ENCODE measurements at regions not wholly inside any gene's neighbourhood (a gene's known extent, or its start where the extent isn't known, plus 50 kb on each side); places are given as distances from the start of the nearest gene placed in this dataset.

DNA sequence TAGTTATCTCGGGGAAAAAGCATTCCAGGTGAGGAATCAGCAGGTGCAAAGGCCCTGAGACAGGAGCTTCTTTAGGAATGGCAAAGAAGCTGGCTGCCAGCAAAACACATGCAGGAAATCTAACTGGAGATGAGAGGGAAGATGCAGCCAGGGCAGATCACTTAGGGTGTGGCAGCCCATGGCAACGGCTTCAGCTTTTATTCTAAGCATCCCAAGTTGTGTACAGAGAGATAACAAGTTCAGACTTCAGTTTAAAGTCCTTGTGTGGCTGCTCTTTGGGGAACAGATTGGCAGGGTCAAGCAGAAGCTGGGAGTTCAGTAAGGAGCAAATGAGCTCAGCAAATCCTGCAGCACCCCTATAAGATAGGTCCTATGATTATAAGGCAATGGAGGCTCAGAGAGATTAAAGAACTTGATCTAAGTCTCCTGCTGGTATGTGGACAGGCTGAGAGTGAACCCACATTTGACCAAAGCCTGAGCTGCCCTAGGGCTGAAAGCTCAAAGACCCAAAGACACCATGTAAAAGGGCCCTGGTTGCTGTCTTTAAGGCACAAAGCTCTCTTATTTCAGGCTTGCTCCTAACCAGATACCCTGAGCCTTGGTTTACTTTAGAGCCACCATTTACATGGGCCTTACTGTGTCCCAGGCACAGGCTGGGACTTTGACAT lies 466.8 kb downstream of the SOX6 start:
- no peak for DNase-seq

DNA sequence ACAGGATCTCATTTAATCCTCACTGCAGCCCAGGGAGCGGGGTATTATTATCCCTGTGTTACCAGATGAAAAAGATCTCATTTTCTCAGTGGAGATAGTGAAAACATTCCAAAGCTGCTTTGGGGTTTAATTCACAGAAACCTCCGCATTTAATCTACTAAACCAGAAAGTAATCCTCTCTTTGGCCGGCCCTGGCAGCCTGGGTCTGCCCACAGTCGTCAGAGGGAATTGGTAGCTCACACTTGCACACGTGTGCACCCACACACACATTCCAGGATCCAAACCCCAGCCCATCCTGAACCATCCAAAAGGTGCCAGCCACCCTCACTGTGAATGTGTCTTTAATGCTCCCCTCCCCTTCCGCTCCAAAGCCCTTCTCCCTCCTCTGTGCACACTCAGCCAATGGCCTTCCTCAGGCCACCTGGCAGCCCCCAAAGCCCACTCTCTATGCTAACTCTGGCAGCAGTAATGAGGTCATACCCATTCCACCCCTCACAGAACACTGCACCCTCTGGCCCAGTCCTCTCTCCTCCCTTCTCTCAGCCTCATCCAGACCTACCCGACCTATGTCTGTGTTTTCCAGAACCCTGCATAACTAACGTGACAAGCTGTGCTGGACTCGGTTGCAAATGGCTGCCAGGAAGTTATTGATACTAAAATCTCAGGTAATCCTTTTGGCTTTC lies 466.2 kb downstream of the SOX6 start:
- DNase-seq, result no peak

DNA sequence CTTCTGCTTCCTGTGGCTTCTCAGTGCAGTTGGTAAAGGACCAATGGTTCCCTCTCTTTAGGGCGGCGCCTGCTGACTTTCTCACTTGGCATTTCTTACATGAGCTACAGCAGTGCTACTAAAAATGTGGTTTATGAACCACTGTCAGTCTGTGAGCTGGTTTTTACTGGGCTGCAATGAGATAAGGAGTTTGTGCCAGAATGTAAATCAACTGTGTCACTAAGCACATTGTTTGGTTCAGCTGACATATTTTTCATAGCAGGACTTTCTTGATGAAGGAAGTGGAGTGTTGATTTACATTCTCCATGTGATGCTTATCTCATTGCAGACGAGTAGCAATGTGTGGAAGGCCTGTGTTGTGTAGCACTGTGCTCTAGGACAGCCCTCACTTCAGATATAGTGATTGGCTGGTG lies 463.3 kb downstream of the SOX6 start:
- DNase-seq, result no peak

DNA sequence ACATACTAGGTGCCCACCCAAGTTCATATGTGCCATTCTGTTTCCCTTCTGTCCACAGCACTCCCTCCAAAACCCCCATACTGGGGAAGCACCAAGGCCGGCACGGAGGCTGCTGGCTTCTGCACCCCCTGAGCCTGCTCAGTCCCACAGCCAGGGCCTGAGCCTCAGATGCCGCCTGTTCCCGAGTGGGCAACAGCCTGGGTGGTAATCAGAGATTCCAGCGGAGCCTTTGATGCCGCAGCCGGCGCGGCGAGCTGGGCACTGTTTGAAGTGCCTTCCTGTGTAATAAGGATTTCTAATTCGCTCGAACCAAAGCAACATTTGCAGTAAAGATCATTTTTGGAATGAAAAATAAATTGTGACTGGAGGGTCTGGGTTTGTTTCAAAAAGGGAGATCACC lies 460.3 kb downstream of the SOX6 start:
- no peak for DNase-seq

DNA sequence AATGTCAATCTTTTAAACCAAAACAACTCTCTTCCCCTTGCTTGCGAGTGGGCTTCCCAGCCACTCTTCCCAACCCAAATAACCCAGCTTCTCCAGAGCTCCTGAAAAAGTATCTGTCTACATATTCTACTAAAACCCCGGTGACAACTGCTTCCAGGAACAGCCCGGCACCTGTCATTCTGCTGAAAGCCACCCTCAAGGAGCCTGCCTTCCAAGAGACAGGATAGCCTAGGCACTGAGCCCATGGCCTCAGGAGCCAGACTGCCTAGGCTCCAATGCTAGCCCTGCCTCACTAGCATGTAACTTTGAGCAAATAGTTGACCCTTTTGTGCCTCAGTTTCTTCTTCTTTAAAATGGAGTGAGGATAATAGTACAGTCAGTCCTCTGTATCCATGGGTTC lies 459.8 kb downstream of the SOX6 start:
- no peak for DNase-seq

DNA sequence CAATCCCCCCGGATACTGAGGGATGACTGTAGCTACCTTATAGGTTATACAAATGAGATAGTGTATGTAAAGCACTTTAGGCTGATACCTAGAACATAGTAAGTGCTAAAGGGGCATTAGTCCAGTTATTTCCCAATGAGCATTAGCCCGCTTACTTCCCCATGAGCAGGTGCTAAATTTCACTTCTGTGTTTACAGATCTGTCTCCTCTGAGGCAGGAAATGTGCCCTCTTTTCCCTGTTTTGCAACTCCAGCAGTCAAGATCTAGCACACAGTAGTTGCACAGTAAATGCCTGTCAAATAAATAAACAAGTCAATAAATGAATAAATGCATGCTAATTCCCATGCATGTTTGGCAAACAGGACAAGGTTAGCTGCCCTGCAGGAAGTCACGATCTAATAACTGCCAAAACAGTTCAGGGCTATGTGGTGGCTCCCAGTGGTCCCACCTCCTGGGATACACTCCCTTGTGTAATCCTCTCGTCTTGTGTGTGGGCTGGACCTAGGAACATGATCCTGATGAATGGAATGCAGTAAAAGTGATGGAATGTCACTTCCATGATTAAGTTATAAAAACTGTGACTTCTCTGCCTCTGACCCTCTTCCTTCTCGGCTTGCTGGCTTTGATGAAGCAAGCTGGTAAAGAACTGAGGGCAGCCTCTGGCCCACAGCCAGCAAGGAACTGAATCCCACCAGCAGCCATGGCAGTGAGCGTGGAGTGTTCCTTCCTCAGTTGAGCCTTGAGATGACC lies 459.0 kb downstream of the SOX6 start:
- no peak for DNase-seq

DNA sequence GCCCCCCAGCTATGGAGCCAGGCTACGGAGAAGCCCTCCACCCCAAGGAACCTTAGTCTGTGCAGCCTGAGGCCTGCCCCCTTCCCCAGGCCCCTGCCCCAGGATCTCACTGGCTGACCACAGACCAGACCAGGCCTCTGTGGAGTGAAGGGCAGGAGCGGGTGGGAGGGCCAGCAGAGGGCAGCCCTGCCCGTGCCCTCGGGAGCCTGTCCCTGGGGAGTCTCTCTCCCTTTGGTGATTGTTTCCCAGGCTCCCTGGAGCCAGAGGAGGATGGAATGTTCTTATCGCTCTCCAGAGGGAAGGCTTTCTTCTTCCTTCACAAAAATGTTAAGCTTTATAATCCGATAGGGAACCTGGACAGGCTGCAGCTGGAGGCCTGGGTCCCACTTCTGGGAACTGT lies 455.3 kb downstream of the SOX6 start:
- DNase-seq, result no peak

DNA sequence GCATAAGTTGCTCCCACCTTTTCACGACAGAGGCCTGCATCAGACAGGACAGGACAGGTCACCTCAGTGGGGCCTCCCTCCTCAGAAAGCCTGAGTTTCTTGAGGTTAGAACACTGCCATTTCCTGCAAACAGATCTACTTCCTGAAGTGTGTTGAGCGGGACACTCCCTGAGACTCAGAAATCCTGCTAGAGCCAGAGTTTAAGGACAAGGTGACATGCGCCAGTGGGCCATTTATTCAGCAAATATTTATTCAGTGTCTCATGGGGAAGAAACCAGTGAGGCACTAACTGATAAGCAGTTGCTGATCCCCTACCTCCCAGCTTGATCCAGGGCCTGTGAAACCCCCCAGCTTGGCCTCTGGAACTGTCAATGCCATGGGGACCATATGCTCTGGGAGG lies 454.6 kb downstream of the SOX6 start:
- no peak for DNase-seq

DNA sequence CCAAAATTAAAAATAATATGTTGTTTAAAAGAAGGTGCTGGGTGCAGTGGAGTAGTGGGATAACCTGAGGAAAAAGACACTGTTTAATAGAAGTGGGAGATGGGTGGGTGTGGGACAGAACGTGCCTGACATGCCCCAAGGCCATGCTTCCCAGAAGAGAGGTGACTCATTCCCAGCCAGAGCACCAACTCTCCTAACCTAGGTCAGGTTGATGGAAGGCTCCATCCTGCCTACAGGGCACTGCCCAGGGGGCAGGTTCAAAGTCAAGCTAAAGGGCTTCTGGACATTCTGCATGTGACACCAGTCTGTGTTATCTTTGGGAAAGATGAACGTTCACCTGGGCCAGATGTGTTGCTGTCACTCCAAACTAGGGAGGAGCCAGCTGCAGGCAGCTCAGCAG lies 453.1 kb downstream of the SOX6 start:
- no peak for DNase-seq

DNA sequence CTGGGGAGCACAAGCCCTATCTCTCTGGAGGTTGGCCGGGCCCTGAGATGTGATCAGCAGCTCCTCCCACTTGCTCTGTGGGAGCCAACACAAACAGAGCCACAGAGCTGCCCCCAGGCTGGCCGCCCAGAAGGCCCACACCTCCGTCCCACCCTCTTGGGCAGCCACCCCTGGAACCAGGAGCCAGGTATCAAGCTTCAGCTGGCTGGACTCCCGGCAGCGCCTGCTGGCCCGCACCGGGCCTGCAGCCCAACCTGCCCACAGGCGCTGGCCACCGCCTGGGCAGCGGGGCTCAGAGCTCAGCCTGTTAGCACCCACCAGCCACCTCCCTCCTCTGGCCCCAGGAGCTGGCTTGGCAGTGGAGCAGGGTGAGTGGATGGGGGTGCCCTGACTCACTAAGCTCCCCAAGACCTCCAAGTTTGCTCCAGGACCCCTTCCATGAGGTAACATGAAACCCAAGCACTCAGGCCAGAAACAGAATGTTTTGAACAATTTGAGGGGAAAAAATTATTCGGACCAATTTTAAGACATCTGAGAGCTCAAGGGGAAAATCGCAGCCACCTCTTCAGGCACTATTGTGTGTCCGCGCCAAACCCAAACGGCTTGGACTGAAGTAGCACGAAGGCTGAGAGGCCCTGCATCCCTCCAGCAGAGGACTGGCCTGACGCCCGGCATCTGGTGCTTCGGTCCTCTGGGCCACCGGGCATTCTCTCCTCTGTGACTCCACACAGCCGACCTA lies 450.8 kb downstream of the SOX6 start:
- DNase-seq, result no peak

DNA sequence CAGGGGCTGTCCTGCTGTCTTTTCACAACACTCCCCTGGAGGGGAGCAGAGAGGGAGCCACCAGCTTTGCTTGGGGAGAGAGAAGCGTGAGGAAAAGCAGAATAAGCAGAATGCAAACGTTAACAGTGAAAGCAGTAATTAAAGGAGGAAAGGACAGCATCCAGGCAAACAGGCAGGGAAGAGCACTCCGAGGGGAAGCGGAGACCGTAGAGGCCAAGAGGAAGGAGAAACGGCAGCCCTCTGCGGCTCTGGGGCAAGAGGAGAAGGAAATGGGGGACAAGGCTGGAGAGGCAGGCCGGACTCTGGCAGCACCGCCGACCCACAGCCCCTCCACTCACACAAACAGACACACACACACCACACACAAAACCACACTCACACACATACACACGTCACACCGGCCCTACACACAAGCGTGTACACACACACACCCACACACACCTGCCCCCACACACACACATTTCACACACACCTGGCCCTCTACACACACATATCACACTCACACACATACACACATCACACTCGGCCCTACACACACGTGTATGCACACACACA lies 449.8 kb downstream of the SOX6 start:
- no peak for DNase-seq

DNA sequence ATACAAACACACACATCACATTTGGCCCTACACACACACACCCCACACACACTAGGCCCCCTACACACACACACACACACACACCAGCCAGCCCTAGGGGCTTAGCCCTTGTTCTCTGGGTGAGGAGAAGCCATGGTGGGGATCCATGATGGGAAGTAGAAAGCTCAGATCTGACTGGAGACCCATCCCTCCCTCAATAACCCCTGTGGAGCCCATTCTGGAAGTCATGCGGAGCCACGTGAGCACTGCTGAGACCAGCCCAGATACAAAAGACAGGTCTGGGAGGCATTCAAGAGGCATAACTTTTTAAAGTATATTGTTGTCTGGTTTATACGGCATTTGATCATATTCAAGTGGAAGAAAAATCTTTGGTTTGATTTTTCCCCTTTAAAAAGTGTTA lies 448.5 kb downstream of the SOX6 start:
- DNase-seq, result no peak

DNA sequence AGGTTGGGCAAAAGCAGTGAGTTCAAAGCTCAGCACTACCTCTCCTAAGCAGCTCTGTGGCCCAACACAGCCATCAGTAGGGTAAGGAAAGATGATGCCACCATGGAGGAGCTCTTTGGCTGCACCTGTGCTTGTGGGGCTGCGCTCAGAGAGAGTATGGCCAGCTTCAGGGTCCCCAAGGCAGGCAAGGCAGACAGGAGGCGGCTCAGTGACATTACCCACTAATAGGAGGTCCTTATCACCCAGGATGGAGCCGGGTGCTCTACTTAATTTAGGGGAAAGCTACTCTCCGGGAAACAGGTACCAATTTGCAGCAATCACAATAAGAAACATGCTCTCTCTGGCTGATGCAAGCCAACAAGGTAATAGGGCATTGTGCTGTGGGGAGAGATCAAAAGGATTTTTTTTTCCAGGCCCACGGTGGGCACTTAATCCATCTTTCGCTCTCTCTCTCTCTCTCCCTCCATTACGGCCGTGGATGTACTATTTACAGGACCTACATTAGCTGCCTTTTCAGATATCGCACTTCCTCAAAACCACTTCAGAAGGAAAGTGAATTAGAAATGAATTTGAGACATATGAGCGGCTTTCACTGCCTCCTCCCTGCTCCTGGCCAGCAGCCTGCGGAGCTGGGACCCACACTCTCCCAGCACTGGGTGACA lies 446.3 kb downstream of the SOX6 start:
- no peak for DNase-seq

DNA sequence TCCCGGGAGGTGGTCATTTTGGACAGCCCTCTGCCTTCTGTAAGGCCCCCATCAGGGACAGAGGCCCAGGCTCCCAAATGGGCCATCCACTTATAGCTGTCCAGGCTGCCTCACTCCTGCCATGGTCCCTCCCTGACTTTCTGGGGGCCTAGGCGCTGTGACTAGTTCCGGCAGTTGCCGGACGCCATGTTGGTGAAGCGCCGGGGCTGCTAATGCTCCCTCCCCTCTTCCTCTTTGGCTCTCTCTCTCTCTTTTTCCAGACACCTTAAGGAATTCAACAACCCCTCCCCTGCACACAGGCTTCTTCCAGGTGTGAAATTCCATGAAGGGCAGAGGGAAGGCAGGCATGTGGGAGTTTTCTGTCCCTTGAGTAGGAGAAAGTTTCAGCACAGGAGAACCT lies 445.6 kb downstream of the SOX6 start:
- no peak for DNase-seq

DNA sequence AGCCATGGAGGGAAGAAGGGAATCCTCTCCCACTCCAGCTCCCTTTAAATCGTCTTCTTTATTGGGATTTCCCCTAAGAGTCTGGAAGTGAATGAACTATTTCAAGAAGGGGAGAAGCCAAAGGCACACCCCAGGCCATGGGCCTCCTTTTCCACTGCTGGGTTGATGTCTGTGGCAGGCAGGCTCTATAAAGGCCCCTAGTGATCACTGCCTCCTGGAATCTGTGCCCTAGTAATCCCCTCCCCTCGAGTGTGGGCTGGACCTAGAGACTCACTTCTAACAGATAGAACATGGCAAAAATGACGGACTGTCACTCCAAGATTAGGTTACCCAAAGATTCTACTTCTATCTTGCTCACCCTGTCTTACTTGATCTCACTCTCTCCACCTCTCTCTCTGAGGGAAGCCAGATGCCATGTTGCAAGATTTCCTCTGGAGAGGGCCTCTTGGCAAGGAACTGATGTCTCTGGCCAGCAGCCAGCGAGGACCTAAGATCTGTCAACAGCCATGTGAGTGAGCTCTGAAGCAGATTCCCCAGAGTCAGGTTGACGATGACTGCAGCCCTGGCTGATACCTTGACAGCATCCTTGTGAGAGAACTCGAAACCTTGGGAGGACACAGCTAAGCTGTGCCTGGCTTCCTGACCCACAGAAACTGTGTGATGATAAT lies 444.8 kb downstream of the SOX6 start:
- DNase-seq, result no peak

DNA sequence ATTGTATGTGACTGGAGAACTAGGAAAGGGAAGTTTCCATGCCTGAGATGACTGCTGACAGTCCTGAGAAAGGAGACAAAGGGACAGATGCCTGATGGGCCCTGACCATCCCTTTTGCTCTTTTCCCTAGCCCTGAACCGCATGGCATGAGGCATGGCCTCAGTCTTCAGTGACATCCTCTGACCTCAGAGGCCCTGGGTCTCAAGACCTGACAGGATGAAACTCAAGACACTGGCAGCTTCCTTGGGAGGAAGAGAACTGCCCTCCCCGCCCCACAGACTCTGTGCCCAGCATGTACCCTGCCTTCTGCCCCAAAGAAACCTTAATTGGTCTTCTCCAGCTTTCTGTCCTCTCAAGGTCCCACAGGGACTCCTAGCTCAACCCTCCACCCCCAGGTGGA lies 444.1 kb downstream of the SOX6 start:
- no peak for DNase-seq

DNA sequence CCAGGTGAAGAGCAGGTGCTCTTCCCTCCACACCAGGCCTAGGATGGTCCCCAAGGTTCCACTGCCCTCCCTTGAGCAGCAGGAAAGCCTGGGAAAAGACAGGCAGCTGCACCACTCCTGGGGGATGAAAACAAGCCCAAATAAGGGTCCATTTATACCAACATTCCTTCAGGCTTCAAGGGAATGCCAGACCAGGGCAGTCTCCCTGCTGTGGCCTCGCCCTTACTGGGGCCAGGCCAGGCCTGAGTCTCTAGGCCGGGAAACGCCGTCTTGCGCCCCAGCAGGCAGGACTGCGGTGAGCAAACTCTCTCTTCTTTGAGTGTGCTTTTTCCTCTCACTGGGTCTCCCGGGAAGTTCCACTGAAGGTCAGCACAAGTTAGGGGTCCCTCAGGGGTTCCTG lies 443.5 kb downstream of the SOX6 start:
- DNase-seq, result no peak

DNA sequence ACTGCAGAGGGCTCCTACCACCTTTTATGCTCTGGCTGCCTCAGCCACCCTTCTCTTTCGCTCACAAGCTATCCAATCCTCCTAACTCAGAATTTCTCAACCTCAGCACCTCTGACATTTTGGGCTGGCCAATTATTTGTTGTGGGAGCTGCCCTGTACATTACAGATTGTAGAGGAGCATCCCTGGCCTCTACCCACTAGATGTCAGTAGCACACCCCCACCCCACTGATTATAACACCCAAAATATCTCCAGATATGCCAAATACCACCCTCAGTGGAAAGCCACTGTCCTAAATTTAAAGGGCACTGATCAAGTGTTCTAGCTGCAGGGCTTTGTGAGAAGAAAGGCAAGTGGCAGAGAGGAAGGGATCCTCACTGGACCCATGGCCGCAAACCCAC lies 443.1 kb downstream of the SOX6 start:
- DNase-seq, result no peak
